SK-N-SH treated with all-trans-retinoic acid at 6 μM for 48 hours (cell line): ENCODE measurements at regions not wholly inside any gene's neighbourhood (a gene's known extent, or its start where the extent isn't known, plus 50 kb on each side); places are given as distances from the start of the nearest gene placed in this dataset.

Experiments
- CSRNP3 ChIP-seq: fragments of 250-450 bp; sonication (Bioruptor Pico); IDR thresholded peaks from 2 replicates; pipeline ENCODE4 v1.5.1; 2021; ENCODE audit warnings: mild to moderate bottlenecking, moderate library complexity
- OSR1 ChIP-seq: fragments of 250-450 bp; sonication (Bioruptor Pico); IDR thresholded peaks from 2 replicates; pipeline ENCODE4 v1.8.0; 2022; ENCODE audit warnings: moderate library complexity, mild to moderate bottlenecking, inconsistent platforms
- POU6F1 ChIP-seq: fragments of 250-450 bp; sonication (Bioruptor Pico); IDR thresholded peaks from 2 replicates; pipeline ENCODE4 v1.8.0; 2021; ENCODE audit warnings: low read depth, mild to moderate bottlenecking, moderate library complexity, borderline replicate concordance
- RARB ChIP-seq: fragments of 250-450 bp; sonication (Bioruptor Pico); IDR thresholded peaks from 2 replicates; pipeline ENCODE4 v1.8.0; 2021; ENCODE audit warnings: mild to moderate bottlenecking, moderate library complexity
- ZNF8 ChIP-seq: fragments of 450-650 bp; formaldehyde crosslinking; IDR thresholded peaks from 2 replicates; pipeline ENCODE4 v1.5.0; 2020; ENCODE audit warnings: mild to moderate bottlenecking, moderate library complexity
- TF ChIP-seq, protein P1 (sequence below): fragments of 250-450 bp; sonication (Bioruptor Pico); IDR thresholded peaks from 2 replicates; pipeline ENCODE4 v1.8.0; 2020; ENCODE audit warnings: mild to moderate bottlenecking, moderate library complexity, borderline replicate concordance

DNA sequence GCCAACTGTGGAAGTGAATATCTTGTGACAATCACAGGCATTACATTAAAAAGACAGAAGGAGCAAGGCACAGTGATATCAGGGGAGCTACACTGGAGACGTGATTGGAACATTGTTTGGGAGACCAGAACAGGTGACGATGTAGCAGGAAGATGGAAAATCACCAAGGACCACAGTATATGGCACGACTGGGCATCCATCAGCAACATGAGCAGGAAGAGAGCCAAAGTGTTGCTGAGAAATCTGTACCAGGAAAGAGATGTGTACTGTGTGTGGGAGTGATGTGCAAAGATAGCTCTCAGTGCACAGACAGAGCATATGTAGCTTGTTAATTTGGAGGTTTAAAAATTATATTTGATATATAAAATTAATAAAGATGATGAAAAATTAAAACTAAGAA is 790.6 kb upstream of the ADGRL2 start:
- TF ChIP-seq RARB, result no peak
- TF ChIP-seq ZNF8 (CRISPR knock-in tag), result no peak
- TF ChIP-seq, protein P1, sequence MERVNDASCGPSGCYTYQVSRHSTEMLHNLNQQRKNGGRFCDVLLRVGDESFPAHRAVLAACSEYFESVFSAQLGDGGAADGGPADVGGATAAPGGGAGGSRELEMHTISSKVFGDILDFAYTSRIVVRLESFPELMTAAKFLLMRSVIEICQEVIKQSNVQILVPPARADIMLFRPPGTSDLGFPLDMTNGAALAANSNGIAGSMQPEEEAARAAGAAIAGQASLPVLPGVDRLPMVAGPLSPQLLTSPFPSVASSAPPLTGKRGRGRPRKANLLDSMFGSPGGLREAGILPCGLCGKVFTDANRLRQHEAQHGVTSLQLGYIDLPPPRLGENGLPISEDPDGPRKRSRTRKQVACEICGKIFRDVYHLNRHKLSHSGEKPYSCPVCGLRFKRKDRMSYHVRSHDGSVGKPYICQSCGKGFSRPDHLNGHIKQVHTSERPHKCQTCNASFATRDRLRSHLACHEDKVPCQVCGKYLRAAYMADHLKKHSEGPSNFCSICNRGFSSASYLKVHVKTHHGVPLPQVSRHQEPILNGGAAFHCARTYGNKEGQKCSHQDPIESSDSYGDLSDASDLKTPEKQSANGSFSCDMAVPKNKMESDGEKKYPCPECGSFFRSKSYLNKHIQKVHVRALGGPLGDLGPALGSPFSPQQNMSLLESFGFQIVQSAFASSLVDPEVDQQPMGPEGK (CRISPR knock-in tag), result no peak
- TF ChIP-seq POU6F1, result no peak
- TF ChIP-seq CSRNP3 (CRISPR knock-in tag), result no peak
- TF ChIP-seq OSR1 (CRISPR knock-in tag), result no peak
